ENCODE measurements at regions not wholly inside any gene's neighbourhood (a gene's known extent, or its start where the extent isn't known, plus 50 kb on each side); places are given as distances from the start of the nearest gene placed in this dataset.

DNA sequence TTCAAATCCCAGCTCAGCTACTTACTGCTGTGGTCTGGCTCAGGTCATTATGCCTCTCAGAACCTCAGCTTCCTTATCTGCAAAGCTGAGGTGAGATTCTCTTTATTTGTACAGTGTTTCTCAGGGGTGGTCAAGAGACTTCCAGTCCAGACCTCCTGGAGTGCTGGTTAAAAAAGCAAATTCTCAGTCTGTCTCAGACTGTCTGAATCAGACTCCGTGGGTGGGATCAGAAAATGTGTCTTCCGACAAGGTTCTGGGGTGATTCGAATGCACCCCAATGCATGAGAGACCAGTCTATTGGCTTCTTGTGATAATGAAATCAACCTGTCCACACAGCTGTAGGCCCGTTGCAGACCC, 137.7 kb upstream of the SMIM23 start:
- TF ChIP-seq POLR2AphosphoS5 (IDR thresholded peaks at IDR 0.05; ENCODE audit: low read depth, low read length) (no peak), CTCF (IDR thresholded peaks at IDR 0.05) (no peak), SIN3A (IDR thresholded peaks at IDR 0.05; ENCODE audit: borderline replicate concordance, insufficient read depth, low read depth, low read length) (no peak)
- TF ChIP-seq, protein P1, sequence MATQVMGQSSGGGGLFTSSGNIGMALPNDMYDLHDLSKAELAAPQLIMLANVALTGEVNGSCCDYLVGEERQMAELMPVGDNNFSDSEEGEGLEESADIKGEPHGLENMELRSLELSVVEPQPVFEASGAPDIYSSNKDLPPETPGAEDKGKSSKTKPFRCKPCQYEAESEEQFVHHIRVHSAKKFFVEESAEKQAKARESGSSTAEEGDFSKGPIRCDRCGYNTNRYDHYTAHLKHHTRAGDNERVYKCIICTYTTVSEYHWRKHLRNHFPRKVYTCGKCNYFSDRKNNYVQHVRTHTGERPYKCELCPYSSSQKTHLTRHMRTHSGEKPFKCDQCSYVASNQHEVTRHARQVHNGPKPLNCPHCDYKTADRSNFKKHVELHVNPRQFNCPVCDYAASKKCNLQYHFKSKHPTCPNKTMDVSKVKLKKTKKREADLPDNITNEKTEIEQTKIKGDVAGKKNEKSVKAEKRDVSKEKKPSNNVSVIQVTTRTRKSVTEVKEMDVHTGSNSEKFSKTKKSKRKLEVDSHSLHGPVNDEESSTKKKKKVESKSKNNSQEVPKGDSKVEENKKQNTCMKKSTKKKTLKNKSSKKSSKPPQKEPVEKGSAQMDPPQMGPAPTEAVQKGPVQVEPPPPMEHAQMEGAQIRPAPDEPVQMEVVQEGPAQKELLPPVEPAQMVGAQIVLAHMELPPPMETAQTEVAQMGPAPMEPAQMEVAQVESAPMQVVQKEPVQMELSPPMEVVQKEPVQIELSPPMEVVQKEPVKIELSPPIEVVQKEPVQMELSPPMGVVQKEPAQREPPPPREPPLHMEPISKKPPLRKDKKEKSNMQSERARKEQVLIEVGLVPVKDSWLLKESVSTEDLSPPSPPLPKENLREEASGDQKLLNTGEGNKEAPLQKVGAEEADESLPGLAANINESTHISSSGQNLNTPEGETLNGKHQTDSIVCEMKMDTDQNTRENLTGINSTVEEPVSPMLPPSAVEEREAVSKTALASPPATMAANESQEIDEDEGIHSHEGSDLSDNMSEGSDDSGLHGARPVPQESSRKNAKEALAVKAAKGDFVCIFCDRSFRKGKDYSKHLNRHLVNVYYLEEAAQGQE (IDR thresholded peaks at IDR 0.05; ENCODE audit: insufficient read depth in 1 of 2, low read depth in 2 of 2, low read length in 1 of 2) = no peak

Measured in Panc1 (cell line).